Hepatocyte (in vitro differentiated cells): ENCODE measurements at regions not wholly inside any gene's neighbourhood (a gene's known extent, or its start where the extent isn't known, plus 50 kb on each side); places are given as distances from the start of the nearest gene placed in this dataset.

Experiments used
- DNase-seq: peaks from one replicate; pipeline ENCODE4 v3.0.0-alpha.2; 2016; ENCODE audit warnings: low spot score
- H2AFZ ChIP-seq: fragments of 200-600 bp; sonication (generic); 2 replicates; pipeline ENCODE4 v1.6.0; 2016; ENCODE audit warnings: antibody characterized with exemption, mild to moderate bottlenecking
- H3K27ac ChIP-seq: fragments of 200-600 bp; sonication (generic); 2 replicates; pipeline ENCODE4 v1.5.1; 2016; ENCODE audit warnings: mild to moderate bottlenecking
- H3K27me3 ChIP-seq: fragments of 200-600 bp; sonication (generic); 2 replicates; pipeline ENCODE4 v1.6.1; 2016
- H3K36me3 ChIP-seq: fragments of 200-600 bp; sonication (generic); replicated peaks from 2 replicates; pipeline ENCODE4 v1.5.1; 2016; ENCODE audit warnings: low read depth; ENCODE audit not compliant: insufficient read depth
- H3K4me1 ChIP-seq: fragments of 200-600 bp; sonication (generic); 2 replicates; pipeline ENCODE4 v1.5.1; 2016; ENCODE audit warnings: mild to moderate bottlenecking, moderate library complexity; ENCODE audit not compliant: insufficient read depth
- H3K4me2 ChIP-seq: fragments of 200-600 bp; sonication (generic); 2 replicates; pipeline ENCODE4 v1.6.0; 2016
- H3K4me3 ChIP-seq: fragments of 200-600 bp; sonication (generic); 2 replicates; pipeline ENCODE4 v1.5.1; 2016; ENCODE audit warnings: mild to moderate bottlenecking
- H3K79me2 ChIP-seq: fragments of 200-600 bp; sonication (generic); 2 replicates; pipeline ENCODE4 v1.6.0; 2017; ENCODE audit warnings: mild to moderate bottlenecking
- H3K9me2 ChIP-seq: fragments of 200-600 bp; sonication (generic); replicated peaks from 2 replicates; pipeline ENCODE4 v1.6.0; 2017; ENCODE audit warnings: mild to moderate bottlenecking; ENCODE audit not compliant: insufficient read depth
- H3K9me3 ChIP-seq: fragments of 200-600 bp; sonication (generic); 2 replicates; pipeline ENCODE4 v1.5.1; 2016; ENCODE audit warnings: low read depth, mild to moderate bottlenecking
- H4K20me1 ChIP-seq: fragments of 200-600 bp; sonication (generic); 2 replicates; pipeline ENCODE4 v1.6.0; 2016; ENCODE audit warnings: mild to moderate bottlenecking; ENCODE audit not compliant: insufficient read depth, poor library complexity, severe bottlenecking
- CTCF ChIP-seq: fragments of 200-600 bp; sonication (generic); IDR thresholded peaks from 2 replicates; pipeline ENCODE4 v1.5.1; 2016; ENCODE audit warnings: antibody characterized with exemption, mild to moderate bottlenecking; ENCODE audit not compliant: poor library complexity
- EZH2 ChIP-seq: fragments of 200-600 bp; sonication (generic); IDR thresholded peaks from 2 replicates; pipeline ENCODE4 v1.6.1; 2016; ENCODE audit warnings: antibody characterized with exemption, mild to moderate bottlenecking, borderline replicate concordance
- EZH2phosphoT487 ChIP-seq: fragments of 200-600 bp; sonication (generic); IDR thresholded peaks from one replicate; pipeline ENCODE4 v1.6.1; 2018; ENCODE audit warnings: antibody characterized with exemption, mild to moderate bottlenecking, low read depth, moderate library complexity; ENCODE audit not compliant: unreplicated experiment, severe bottlenecking
- WGBS: methylation state at CpG from one replicate; pipeline ENCODE4 v1.1.6; 2016; ENCODE audit warnings: low lambda C conversion rate; ENCODE audit errors: missing lambda C conversion rate; 5-methylcytosine and 5-hydroxymethylcytosine counted together

DNA sequence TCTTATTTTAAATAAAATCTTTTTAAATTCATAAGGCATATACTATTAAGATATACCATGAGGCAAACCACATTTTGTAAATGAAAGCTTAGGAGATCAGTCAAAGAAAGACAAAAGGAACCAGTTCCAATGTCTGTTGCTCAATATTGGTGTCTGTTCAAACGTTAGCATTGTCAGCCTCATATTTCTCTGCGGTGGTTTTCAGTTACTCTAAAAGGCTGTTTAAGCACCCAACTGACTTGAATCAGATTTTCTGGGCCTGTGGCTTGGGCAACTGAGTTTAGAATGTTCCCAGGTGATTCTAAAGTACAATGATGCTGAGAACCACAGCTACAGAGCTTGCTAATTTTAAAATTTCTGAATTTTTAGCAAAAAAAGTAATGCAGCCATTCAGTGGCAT lies 166.3 kb upstream of the KIF2A start:
- Histone ChIP-seq H4K20me1 (no peaks in the 10 kb centered on the region), H3K79me2 (no peaks in the 10 kb centered on the region), H3K27ac (no peak overlapping the region), H3K9me2 (no peaks in the 10 kb centered on the region), H3K4me2 (no peak overlapping the region), H3K4me1 (no peaks in the 10 kb centered on the region), H3K27me3 (peaks cover 12% of the 10 kb centered on the region), H3K36me3 (no peaks in the 10 kb centered on the region), H2AFZ (no peak overlapping the region), H3K4me3 (no peak overlapping the region), H3K9me3 (no peaks in the 10 kb centered on the region)
- TF ChIP-seq CTCF (no peak), EZH2phosphoT487 (no peak), EZH2 (no peak)
- DNase-seq = no peak
- 65% methylated on average over 2 of the region's 2 CpGs for WGBS

- no peak for DNase-seq
- Histone ChIP-seq H3K4me2 (no peak overlapping the region), H3K9me3 (no peaks in the 10 kb centered on the region), H3K4me1 (no peaks in the 10 kb centered on the region), H3K79me2 (no peaks in the 10 kb centered on the region), H3K27me3 (peaks cover 12% of the 10 kb centered on the region), H2AFZ (no peak overlapping the region), H3K9me2 (no peaks in the 10 kb centered on the region), H3K36me3 (no peaks in the 10 kb centered on the region), H3K27ac (no peak overlapping the region), H4K20me1 (no peaks in the 10 kb centered on the region), H3K4me3 (no peak overlapping the region)
- TF ChIP-seq EZH2phosphoT487 (no peak), CTCF (no peak), EZH2 (no peak)
- WGBS = 66% methylated on average over 4 of the region's 4 CpGs
Measured at GRCh38 chr5:62142351-62142750, 163.7 kb upstream of the KIF2A start.

- Histone ChIP-seq H3K4me1 (no peaks in the 10 kb centered on the region), H3K9me2 (no peaks in the 10 kb centered on the region), H3K9me3 (no peaks in the 10 kb centered on the region), H3K27ac (no peak overlapping the region), H4K20me1 (no peaks in the 10 kb centered on the region), H3K36me3 (no peaks in the 10 kb centered on the region), H3K79me2 (no peaks in the 10 kb centered on the region), H3K4me2 (peak overlapping the region; percentile 55), H3K4me3 (no peak overlapping the region), H2AFZ (no peak overlapping the region), H3K27me3 (peaks cover 7% of the 10 kb centered on the region)
- TF ChIP-seq EZH2phosphoT487 = no peak
- TF ChIP-seq CTCF = peak; percentile 81
- DNase-seq = peak; percentile 59
- WGBS = 23% methylated on average over 13 of the region's 13 CpGs
Measured at GRCh38 chr5:62143268-62144229, 162.5 kb upstream of the KIF2A start.
